ENCODE measurements at regions not wholly inside any gene's neighbourhood (a gene's known extent, or its start where the extent isn't known, plus 50 kb on each side); places are given as distances from the start of the nearest gene placed in this dataset.

DNA sequence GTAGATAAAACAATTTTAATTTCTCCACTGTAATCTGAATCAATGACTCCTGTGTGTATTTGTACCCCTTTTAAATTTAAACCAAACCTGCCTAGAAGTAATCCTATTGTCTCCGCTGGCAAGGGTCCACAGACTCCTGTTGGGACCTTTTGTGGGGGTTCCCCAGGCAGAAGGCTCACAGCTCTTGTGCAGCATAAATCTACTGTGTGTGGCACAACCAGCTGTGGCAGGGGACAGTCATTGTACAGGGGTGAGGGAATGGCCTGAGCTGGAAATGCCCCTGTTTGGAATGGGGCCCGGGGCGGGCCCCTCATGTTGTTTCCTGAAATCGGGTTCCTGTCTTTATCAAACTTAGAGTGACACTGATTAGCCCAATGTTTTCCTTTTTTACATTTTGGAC is 318.2 kb upstream of the FAM98A start:
- no peak for TF ChIP-seq EZH2 (IDR thresholded peaks at IDR 0.05; ENCODE audit: low read depth)
- TF ChIP-seq, protein P1, sequence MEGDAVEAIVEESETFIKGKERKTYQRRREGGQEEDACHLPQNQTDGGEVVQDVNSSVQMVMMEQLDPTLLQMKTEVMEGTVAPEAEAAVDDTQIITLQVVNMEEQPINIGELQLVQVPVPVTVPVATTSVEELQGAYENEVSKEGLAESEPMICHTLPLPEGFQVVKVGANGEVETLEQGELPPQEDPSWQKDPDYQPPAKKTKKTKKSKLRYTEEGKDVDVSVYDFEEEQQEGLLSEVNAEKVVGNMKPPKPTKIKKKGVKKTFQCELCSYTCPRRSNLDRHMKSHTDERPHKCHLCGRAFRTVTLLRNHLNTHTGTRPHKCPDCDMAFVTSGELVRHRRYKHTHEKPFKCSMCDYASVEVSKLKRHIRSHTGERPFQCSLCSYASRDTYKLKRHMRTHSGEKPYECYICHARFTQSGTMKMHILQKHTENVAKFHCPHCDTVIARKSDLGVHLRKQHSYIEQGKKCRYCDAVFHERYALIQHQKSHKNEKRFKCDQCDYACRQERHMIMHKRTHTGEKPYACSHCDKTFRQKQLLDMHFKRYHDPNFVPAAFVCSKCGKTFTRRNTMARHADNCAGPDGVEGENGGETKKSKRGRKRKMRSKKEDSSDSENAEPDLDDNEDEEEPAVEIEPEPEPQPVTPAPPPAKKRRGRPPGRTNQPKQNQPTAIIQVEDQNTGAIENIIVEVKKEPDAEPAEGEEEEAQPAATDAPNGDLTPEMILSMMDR (conservative IDR thresholded peaks at IDR 0.05) = no peak

Data from PC-9 (cell line).